Liver (tissue), 3 donors: ENCODE measurements at regions not wholly inside any gene's neighbourhood (a gene's known extent, or its start where the extent isn't known, plus 50 kb on each side); places are given as distances from the start of the nearest gene placed in this dataset.

Experiments
- CTCF ChIP-seq: fragments of 150-350 bp; IDR thresholded peaks from 2 replicates; pipeline ENCODE4 v1.5.1; 2017; ENCODE audit warnings: improper control_type of control experiment, low read depth, low read length; ENCODE audit not compliant: missing input control
- EGR1 ChIP-seq, 2 donors: IDR thresholded peaks; 2 replicates each; pipeline ENCODE4 v1.6.1; 2016 to 2018; ENCODE audit warnings: antibody characterized with exemption in 2 of 2, low read depth in 2 of 2
- NR2F2 ChIP-seq: IDR thresholded peaks from 2 replicates; pipeline ENCODE4 v1.6.1; 2016; ENCODE audit warnings: antibody characterized with exemption
- SP1 ChIP-seq: IDR thresholded peaks from 2 replicates; pipeline ENCODE4 v1.6.1; 2018; ENCODE audit warnings: antibody characterized with exemption, mild to moderate bottlenecking
- donor health status: healthy.
- donor health status: healthy.

GRCh38 chr2:146124741-146125140, 1604.8 kb upstream of the ZEB2 start:
- TF ChIP-seq SP1: no peak
- TF ChIP-seq CTCF: no peak
- TF ChIP-seq EGR1 (IDR thresholded peaks at IDR 0.05; ENCODE audit: low read depth in 2 of 2): no peak
- no peak for TF ChIP-seq NR2F2
